CD4-positive, CD25-positive, alpha-beta regulatory T cell (primary cell): ENCODE measurements at regions not wholly inside any gene's neighbourhood (a gene's known extent, or its start where the extent isn't known, plus 50 kb on each side); places are given as distances from the start of the nearest gene placed in this dataset.

ENCODE experiments used
- ATAC-seq, 2 donors: fragments of 150-1000 bp; cut with Tn5 transposase; one replicate each; pipeline ENCODE4 v1.10.0; 2021; ENCODE audit warnings: low read depth in 2 of 2, moderate number of reproducible peaks in 2 of 2, moderate library complexity in 1 of 2
- DNase-seq, 3 donors: peaks; one replicate each; pipeline versions ENCODE4 v3.0.0 to v3.0.0-alpha.2; 2012 to 2022; ENCODE audit warnings: mixed read lengths in 1 of 3
- H3K27ac ChIP-seq: one replicate; pipeline ENCODE4 v1.7.0; 2013; ENCODE audit warnings: mild to moderate bottlenecking, low read length; ENCODE audit not compliant: insufficient read depth, poor library complexity, severe bottlenecking
- H3K27me3 ChIP-seq: one replicate; pipeline ENCODE4 v1.7.0; 2013; ENCODE audit warnings: low read length; ENCODE audit not compliant: control insufficient read depth, insufficient read depth
- H3K36me3 ChIP-seq: one replicate; pipeline ENCODE4 v1.7.0; 2013; ENCODE audit warnings: mild to moderate bottlenecking, low read length, moderate library complexity; ENCODE audit not compliant: control insufficient read depth, insufficient read depth
- H3K4me1 ChIP-seq: 2 replicates; pipeline ENCODE4 v1.7.0; 2013; ENCODE audit warnings: mild to moderate bottlenecking, low read length; ENCODE audit not compliant: insufficient read depth, control insufficient read depth, poor library complexity, severe bottlenecking
- H3K4me3 ChIP-seq: one replicate; pipeline ENCODE4 v1.7.0; 2013; ENCODE audit warnings: low read depth, mild to moderate bottlenecking, low read length, moderate library complexity
- H3K9me3 ChIP-seq, 2 experiments: 1 replicate in 1 of 2; 2 replicates in 1 of 2; pipeline ENCODE4 v1.7.0; 2013; ENCODE audit warnings: low read length in 2 of 2, mild to moderate bottlenecking in 1 of 2, moderate library complexity in 1 of 2; ENCODE audit not compliant: control insufficient read depth in 2 of 2
- H3K27ac Mint-ChIP-seq, 3 donors: one replicate each; pipeline ENCODE4 v1.8.0; 2020 to 2022; ENCODE audit warnings: mild to moderate bottlenecking in 3 of 3, mixed read lengths in 3 of 3, moderate library complexity in 2 of 3
- H3K27me3 Mint-ChIP-seq: one replicate; pipeline ENCODE4 v1.8.0; 2022; ENCODE audit warnings: mild to moderate bottlenecking, mixed read lengths
- H3K36me3 Mint-ChIP-seq: one replicate; pipeline ENCODE4 v1.8.0; 2020; ENCODE audit warnings: mixed read lengths
- H3K4me1 Mint-ChIP-seq, 4 donors: one replicate each; pipeline ENCODE4 v1.8.0; 2020 to 2022; ENCODE audit warnings: mixed read lengths in 4 of 4, mild to moderate bottlenecking in 1 of 4
- H3K4me3 Mint-ChIP-seq, 4 donors: one replicate each; pipeline ENCODE4 v1.8.0; 2020 to 2022; ENCODE audit warnings: mild to moderate bottlenecking in 4 of 4, mixed read lengths in 4 of 4, moderate library complexity in 3 of 4
- H3K9me3 Mint-ChIP-seq, 7 donors: one replicate each; pipeline ENCODE4 v1.8.0; 2020 to 2022; ENCODE audit warnings: mixed read lengths in 7 of 7, mild to moderate bottlenecking in 3 of 7, moderate library complexity in 2 of 7

DNA sequence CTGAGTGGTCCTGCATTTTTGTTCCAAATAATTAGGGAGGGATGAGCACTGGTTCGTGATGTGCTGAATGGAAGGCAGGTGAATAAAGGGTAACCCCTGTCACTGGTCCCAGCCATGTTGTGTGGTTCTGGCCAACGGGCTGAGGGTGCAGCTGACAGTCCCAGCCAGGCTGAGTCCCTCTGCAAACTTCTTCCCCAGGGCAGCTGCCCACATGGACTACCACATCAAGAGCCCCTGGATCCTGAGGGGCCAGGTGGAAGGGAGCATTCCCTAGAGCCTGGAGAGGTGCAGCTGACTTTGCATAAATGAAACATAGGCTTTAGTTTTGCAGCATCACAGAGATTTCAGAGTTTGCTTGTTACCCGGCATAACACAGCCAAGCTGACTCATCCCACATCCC, 219.8 kb upstream of the MYT1L start:
- Histone ChIP-seq H3K27ac (no peak overlapping the region), H3K9me3 (peaks cover 2 to 9% of the 10 kb centered on the region in 2 experiments), H3K36me3 (no peaks in the 10 kb centered on the region), H3K4me3 (no peak overlapping the region), H3K4me1 (no peaks in the 10 kb centered on the region), H3K27me3 (no peaks in the 10 kb centered on the region)
- Mint-ChIP-seq H3K4me1 (no peaks in the 10 kb centered on the region), H3K36me3 (no peaks in the 10 kb centered on the region), H3K4me3 (no peak overlapping the region), H3K9me3 (peaks cover 0 to 26% (median 4%) of the 10 kb centered on the region in 7 donors), H3K27ac (no peak overlapping the region), H3K27me3 (peaks cover 5% of the 10 kb centered on the region)
- DNase-seq: no peak
- no peak for ATAC-seq

DNA sequence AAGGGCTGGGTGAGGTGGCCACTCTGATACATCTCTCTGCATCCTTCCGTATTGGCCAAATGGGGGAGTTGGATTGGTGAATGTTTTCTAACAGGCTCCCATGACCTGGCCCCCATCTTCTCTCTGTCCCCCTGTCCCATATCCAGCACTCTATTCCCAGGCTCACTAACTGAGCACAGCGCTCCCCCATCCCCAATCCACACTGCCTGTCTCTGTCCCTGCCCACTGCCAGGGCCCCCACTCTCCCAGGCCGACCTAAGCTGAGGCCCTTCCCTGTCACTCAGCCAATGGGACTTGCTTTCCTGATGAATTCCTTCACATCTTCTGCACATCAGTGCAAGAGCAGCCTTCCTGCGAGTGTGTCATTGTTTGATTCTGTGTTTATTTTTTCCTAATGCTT, 216.8 kb upstream of the MYT1L start:
- Histone ChIP-seq H3K4me3 (no peak overlapping the region), H3K27ac (no peak overlapping the region), H3K36me3 (no peaks in the 10 kb centered on the region), H3K9me3 (peaks cover under 1 to 8% of the 10 kb centered on the region in 2 experiments), H3K27me3 (no peaks in the 10 kb centered on the region), H3K4me1 (no peaks in the 10 kb centered on the region)
- Mint-ChIP-seq H3K27ac (no peak overlapping the region), H3K27me3 (peaks cover 5% of the 10 kb centered on the region), H3K36me3 (no peaks in the 10 kb centered on the region), H3K9me3 (peaks cover 0 to 15% (median 3%) of the 10 kb centered on the region in 7 donors), H3K4me1 (no peaks in the 10 kb centered on the region), H3K4me3 (no peak overlapping the region)
- ATAC-seq (no peak), DNase-seq (no peak)

DNA sequence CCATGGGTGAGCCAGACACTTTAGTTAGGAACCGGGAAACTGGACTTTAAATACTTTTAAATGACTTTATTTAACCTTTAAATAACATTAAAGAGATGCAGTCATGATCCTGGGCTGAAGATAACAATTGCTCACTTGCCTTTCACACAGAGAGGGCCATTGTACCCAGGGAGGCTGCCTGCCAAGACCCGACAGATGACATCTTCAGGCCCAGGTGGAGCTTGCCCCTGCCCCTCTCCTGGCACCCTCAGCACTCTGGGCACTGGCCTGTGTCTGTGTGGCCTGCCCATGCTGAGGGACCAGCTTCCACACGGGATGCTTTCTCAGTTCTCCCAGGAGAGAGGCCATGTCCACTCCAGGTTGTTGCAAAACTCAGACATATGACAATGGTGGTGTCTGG, 216.4 kb upstream of the MYT1L start:
- Mint-ChIP-seq H3K36me3 (no peaks in the 10 kb centered on the region), H3K9me3 (peaks cover 0 to 13% (median 3%) of the 10 kb centered on the region in 7 donors), H3K27me3 (peaks cover 5% of the 10 kb centered on the region), H3K27ac (no peak overlapping the region), H3K4me3 (no peak overlapping the region), H3K4me1 (no peaks in the 10 kb centered on the region)
- Histone ChIP-seq H3K4me3 (no peak overlapping the region), H3K27ac (no peak overlapping the region), H3K27me3 (no peaks in the 10 kb centered on the region), H3K4me1 (no peaks in the 10 kb centered on the region), H3K36me3 (no peaks in the 10 kb centered on the region), H3K9me3 (peaks cover 0 to 3% of the 10 kb centered on the region in 2 experiments)
- ATAC-seq (no peak), DNase-seq (no peak)

DNA sequence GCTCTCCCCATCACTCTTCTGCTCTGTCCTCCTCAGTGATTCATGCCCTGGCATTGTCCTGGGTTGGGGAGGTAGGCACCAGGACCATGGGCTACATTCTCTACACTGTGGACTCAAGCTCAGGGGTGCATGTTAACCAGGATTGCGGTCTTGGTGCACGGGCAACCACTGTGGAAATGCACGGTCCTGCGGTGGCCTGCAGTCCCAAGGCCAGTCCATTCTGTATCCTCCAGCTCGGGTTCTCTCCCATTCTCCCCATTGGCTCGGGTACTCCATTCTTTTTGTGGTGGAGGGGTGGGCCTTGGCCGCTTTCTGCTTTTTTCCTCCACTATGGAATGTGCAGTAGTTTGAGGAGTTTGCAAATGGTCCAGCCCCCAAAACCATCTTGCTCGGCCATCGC, 215.0 kb upstream of the MYT1L start:
- Histone ChIP-seq H3K9me3 (no peaks in the 10 kb centered on the region), H3K4me3 (no peak overlapping the region), H3K27ac (no peak overlapping the region), H3K36me3 (no peaks in the 10 kb centered on the region), H3K4me1 (no peaks in the 10 kb centered on the region), H3K27me3 (no peaks in the 10 kb centered on the region)
- ATAC-seq: no peak
- no peak overlapping the region for H3K4me3 Mint-ChIP-seq
- no peak overlapping the region for H3K27ac Mint-ChIP-seq
- peaks cover 5% of the 10 kb centered on the region for H3K27me3 Mint-ChIP-seq
- peaks cover 0 to 1% (median 0%) of the 10 kb centered on the region in 7 donors for H3K9me3 Mint-ChIP-seq
- H3K36me3 Mint-ChIP-seq: no peaks in the 10 kb centered on the region
- DNase-seq: no peak
- H3K4me1 Mint-ChIP-seq: no peaks in the 10 kb centered on the region

DNA sequence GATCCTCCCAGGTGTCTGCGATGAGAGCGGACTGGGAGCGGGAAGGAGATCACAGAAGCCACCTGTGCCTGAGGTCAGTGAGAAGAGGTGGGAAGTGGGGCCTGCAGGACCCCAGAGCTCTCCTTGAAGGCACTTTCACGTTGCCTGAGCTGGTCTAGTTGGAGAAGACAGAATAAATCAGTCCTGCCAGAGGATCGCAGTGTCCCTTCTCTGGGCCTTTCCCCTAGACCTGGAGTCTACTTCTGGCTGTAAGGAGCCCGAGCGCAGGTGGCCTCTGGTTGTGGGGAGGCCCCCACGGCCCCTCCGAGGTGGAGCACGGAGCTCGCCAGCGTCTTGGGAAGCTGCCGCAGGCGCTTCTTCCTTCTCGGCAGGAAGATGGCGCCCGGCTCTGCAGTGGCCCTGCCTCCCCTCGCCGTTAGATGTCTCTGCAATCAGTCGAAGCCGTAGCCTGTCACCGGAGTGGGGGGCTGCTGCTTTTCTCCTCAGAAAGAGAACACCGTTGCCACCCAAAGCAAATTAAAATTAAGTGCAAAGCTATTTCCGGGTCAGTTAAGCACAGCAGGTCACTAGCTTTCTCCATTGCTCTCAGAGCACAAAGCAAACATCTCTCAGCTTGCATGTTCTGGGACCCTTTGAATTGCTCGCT, 212.0 kb upstream of the MYT1L start:
- Histone ChIP-seq H3K9me3 (no peaks in the 10 kb centered on the region), H3K27ac (no peak overlapping the region), H3K36me3 (no peaks in the 10 kb centered on the region), H3K4me3 (no peak overlapping the region), H3K27me3 (no peaks in the 10 kb centered on the region), H3K4me1 (no peaks in the 10 kb centered on the region)
- ATAC-seq (no peak), DNase-seq (no peak)
- no peak overlapping the region for H3K27ac Mint-ChIP-seq
- peaks cover 0 to 1% (median 0%) of the 10 kb centered on the region in 7 donors for H3K9me3 Mint-ChIP-seq
- H3K4me3 Mint-ChIP-seq: no peak overlapping the region
- H3K27me3 Mint-ChIP-seq: peaks cover 5% of the 10 kb centered on the region
- no peaks in the 10 kb centered on the region for H3K36me3 Mint-ChIP-seq
- no peaks in the 10 kb centered on the region for H3K4me1 Mint-ChIP-seq

DNA sequence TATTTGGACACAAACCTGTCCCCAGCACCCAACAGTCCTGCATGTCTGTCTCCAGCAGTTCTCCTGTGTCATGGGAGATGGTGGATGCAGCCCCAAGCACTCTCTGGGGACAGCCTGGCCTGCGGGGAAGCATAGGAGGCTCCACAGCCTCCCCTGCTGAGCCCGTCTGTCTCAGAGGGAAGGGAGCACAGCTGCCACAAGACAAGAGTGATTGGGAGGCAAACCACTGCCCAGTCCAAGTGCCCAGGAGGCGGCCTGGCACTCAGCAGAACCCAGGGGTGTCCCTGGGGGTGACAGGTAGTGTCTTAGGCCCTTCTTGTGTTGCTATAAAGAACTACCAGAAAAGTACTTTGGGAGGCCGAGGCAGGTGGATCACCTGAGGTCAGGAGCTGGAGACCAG, 211.2 kb upstream of the MYT1L start:
- Mint-ChIP-seq H3K27ac (no peak overlapping the region), H3K27me3 (peaks cover 5% of the 10 kb centered on the region), H3K9me3 (peaks cover 0 to 1% (median 0%) of the 10 kb centered on the region in 7 donors), H3K4me1 (no peaks in the 10 kb centered on the region), H3K36me3 (no peaks in the 10 kb centered on the region), H3K4me3 (no peak overlapping the region)
- no peak overlapping the region for H3K27ac ChIP-seq
- no peak overlapping the region for H3K4me3 ChIP-seq
- H3K4me1 ChIP-seq: no peaks in the 10 kb centered on the region
- no peaks in the 10 kb centered on the region for H3K36me3 ChIP-seq
- no peaks in the 10 kb centered on the region for H3K27me3 ChIP-seq
- H3K9me3 ChIP-seq: no peaks in the 10 kb centered on the region
- ATAC-seq (no peak), DNase-seq (no peak)

DNA sequence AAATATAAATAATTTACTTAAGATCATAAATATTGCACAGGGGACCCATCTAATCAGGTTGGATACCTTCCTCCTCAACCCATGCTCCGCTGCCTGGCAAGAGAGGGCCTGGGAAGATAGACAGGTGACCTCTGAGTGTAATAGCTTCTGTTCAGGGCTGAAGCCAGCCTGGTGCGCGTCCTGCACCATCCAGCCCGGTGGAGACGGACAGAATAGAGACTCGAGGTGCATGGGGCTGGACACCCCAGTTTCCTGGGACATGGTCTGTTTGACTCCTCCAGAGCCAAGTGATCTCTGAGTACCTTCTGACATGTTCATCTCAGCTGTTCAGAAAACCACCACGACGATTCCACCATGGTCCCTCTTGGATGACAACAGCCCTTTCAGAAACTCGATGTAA, 209.3 kb upstream of the MYT1L start:
- Mint-ChIP-seq H3K36me3 (no peaks in the 10 kb centered on the region), H3K27ac (no peak overlapping the region), H3K4me1 (no peaks in the 10 kb centered on the region), H3K27me3 (no peaks in the 10 kb centered on the region), H3K9me3 (peaks cover 0 to 1% (median 0%) of the 10 kb centered on the region in 7 donors), H3K4me3 (no peak overlapping the region)
- Histone ChIP-seq H3K4me3 (no peak overlapping the region), H3K4me1 (no peaks in the 10 kb centered on the region), H3K27me3 (no peaks in the 10 kb centered on the region), H3K36me3 (no peaks in the 10 kb centered on the region), H3K27ac (no peak overlapping the region), H3K9me3 (no peaks in the 10 kb centered on the region)
- DNase-seq (no peak), ATAC-seq (no peak)

DNA sequence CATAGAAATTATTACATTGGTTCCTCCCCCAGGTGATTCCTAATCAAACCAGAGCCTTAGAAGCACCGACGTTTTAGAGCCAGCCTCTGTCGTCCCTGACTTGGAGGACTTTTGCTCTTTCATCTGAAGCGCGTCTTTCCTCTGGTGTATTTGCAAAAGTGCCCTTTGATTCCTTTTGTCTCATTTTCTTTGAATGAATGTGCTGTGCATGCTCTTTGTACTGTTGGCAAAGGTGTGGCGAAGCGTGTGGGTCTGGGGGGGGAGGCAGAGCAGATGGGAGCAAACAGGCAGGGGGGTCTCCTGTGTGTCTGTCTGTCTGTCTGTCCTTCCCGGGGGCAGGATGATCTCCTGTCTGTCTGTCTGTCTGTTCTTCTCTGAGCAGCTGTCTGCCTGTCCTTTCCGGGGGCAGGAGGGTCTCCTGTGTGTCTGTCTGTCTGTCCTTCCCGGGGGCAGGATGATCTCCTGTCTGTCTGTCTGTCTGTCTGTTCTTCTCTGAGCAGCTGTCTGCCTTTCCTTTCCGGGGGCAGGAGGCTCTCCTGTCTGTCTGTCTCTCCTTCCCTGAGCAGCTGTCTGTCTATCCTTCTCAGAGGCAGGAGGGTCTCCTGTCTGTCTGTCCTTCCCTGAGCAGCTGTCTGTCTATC, 205.5 kb upstream of the MYT1L start:
- no peak for ATAC-seq

More for the DNA sequence above, 205.5 kb upstream of the MYT1L start:
- Histone ChIP-seq H3K4me3 (no peak overlapping the region), H3K4me1 (no peaks in the 10 kb centered on the region), H3K36me3 (no peaks in the 10 kb centered on the region), H3K9me3 (no peaks in the 10 kb centered on the region), H3K27ac (no peak overlapping the region), H3K27me3 (no peaks in the 10 kb centered on the region)
- H3K36me3 Mint-ChIP-seq: no peaks in the 10 kb centered on the region
- no peak for DNase-seq
- H3K27ac Mint-ChIP-seq: peak overlapping the region in 1 of 3 donors; percentile 13
- H3K4me1 Mint-ChIP-seq: no peaks in the 10 kb centered on the region
- no peak overlapping the region for H3K4me3 Mint-ChIP-seq
- H3K27me3 Mint-ChIP-seq: no peaks in the 10 kb centered on the region
- H3K9me3 Mint-ChIP-seq: no peaks in the 10 kb centered on the region
